Activated CD4-positive, alpha-beta T cell treated with anti-CD3 and anti-CD28 coated beads for 36 hours (primary cell): ENCODE measurements at regions not wholly inside any gene's neighbourhood (a gene's known extent, or its start where the extent isn't known, plus 50 kb on each side); places are given as distances from the start of the nearest gene placed in this dataset.

Source experiments
- ATAC-seq: fragments of 200-7000 bp; cut with Tn5 transposase; one replicate; pipeline ENCODE4 v1.10.0; 2021; ENCODE audit warnings: mild to moderate bottlenecking, moderate library complexity
- CTCF ChIA-PET: fragments of 350-600 bp; sonication (Branson Sonifier 250); formaldehyde crosslinking; loops from one replicate; lab custom pipeline; 2021; ENCODE audit warnings: antibody characterized with exemption; lab: Charles Lee
- POLR2A ChIA-PET: fragments of 350-600 bp; sonication (Branson Sonifier 250); formaldehyde crosslinking; loops from one replicate; lab custom pipeline; 2021; ENCODE audit warnings: antibody characterized with exemption, inconsistent platforms; lab: Charles Lee
- DNase-seq: peaks from one replicate; pipeline ENCODE4 v3.0.0-alpha.2; 2020
- H3K27ac Mint-ChIP-seq: one replicate; pipeline ENCODE4 v1.8.0; 2021; ENCODE audit warnings: mixed read lengths
- H3K27me3 Mint-ChIP-seq: one replicate; pipeline ENCODE4 v1.8.0; 2021; ENCODE audit warnings: mixed read lengths
- H3K36me3 Mint-ChIP-seq: one replicate; pipeline ENCODE4 v1.8.0; 2021; ENCODE audit warnings: low read depth, mixed read lengths
- H3K4me1 Mint-ChIP-seq: one replicate; pipeline ENCODE4 v1.8.0; 2021; ENCODE audit warnings: mixed read lengths
- H3K4me3 Mint-ChIP-seq: one replicate; pipeline ENCODE4 v1.8.0; 2021; ENCODE audit warnings: mild to moderate bottlenecking, moderate library complexity, mixed read lengths
- H3K9me3 Mint-ChIP-seq: one replicate; pipeline ENCODE4 v1.8.0; 2021; ENCODE audit warnings: low read depth, mixed read lengths
- intact Hi-C, 2 experiments: fragments of 100-400 bp; cut with DNase I in 1 of 2; cut with micrococcal nuclease in 1 of 2; formaldehyde crosslinking; loops; one replicate each; pipeline versions ENCODE4 v1.14.2 to v1.15.1; 2022 to 2024; cut with DNase I, micrococcal nuclease

GRCh38 chr2:204255526-204255925, 289.7 kb upstream of the PARD3B start:
- H3K36me3 Mint-ChIP-seq, result no peaks in the 10 kb centered on the region
- H3K9me3 Mint-ChIP-seq, result no peaks in the 10 kb centered on the region
- no peak overlapping the region for H3K27ac Mint-ChIP-seq
- DNase-seq (no peak), ATAC-seq (peak; percentile 39)
- no peak overlapping the region for H3K4me3 Mint-ChIP-seq
- H3K4me1 Mint-ChIP-seq, result no peaks in the 10 kb centered on the region
- peaks cover 17% of the 10 kb centered on the region for H3K27me3 Mint-ChIP-seq
- intact Hi-C loops, result loop anchor here in 1 of 2 experiments (5.0 kb wide), 1 partner anchor 437 kb away; no protein-coding TSS in a partner anchor
- ChIA-PET CTCF (interaction anchor here (0.9 kb wide), 1 partner anchor 147 kb away, joined by 3 read pairs; no protein-coding TSS in a partner anchor), POLR2A (no interaction called here)

- Mint-ChIP-seq H3K27ac (no peak overlapping the region), H3K27me3 (peaks cover 10% of the 10 kb centered on the region), H3K4me1 (no peaks in the 10 kb centered on the region), H3K4me3 (no peak overlapping the region), H3K36me3 (no peaks in the 10 kb centered on the region), H3K9me3 (no peaks in the 10 kb centered on the region)
- ChIA-PET POLR2A (interaction anchor here (0.6 kb wide), 1 partner anchor 149 kb away, joined by 3 read pairs; no protein-coding TSS in a partner anchor), CTCF (interaction anchor here (0.7 kb wide), 1 partner anchor 234 kb away, joined by 3 read pairs; no protein-coding TSS in a partner anchor)
- DNase-seq, result no peak
- intact Hi-C loops, result loop anchor here in 1 of 2 experiments (5.0 kb wide), 1 partner anchor 435 kb away; no protein-coding TSS in a partner anchor
- no peak for ATAC-seq
Observed at GRCh38 chr2:204257781-204258180, 287.5 kb upstream of the PARD3B start.

GRCh38 chr2:204258890-204259289, 286.4 kb upstream of the PARD3B start:
- Mint-ChIP-seq H3K36me3 (no peaks in the 10 kb centered on the region), H3K4me3 (no peak overlapping the region), H3K27me3 (peaks cover 8% of the 10 kb centered on the region), H3K27ac (no peak overlapping the region), H3K9me3 (no peaks in the 10 kb centered on the region), H3K4me1 (no peaks in the 10 kb centered on the region)
- DNase-seq, result no peak
- ChIA-PET CTCF (interaction anchor here (0.6 to 4.4 kb wide), 7 partner anchors 8 to 477 kb away, joined by 3 to 43 read pairs (median 3); no protein-coding TSS in a partner anchor), POLR2A (no interaction called here)
- intact Hi-C loops, result loop anchor here in 1 of 2 experiments (5.0 kb wide), 1 partner anchor 433 kb away; no protein-coding TSS in a partner anchor
- no peak for ATAC-seq

GRCh38 chr2:204260162-204260877, 285.0 kb upstream of the PARD3B start:
- intact Hi-C loops, result loop anchor here in 1 of 2 experiments (1.0 to 2.0 kb wide), 2 partner anchors 188 to 1420 kb away; no protein-coding TSS in a partner anchor
- no peak overlapping the region for H3K4me3 Mint-ChIP-seq
- ChIA-PET POLR2A (no interaction called here), CTCF (interaction anchor here (0.5 to 4.4 kb wide), 36 partner anchors 10 to 1625 kb away, joined by 3 to 43 read pairs (median 3); no protein-coding TSS in a partner anchor)
- H3K27ac Mint-ChIP-seq, result no peak overlapping the region
- H3K27me3 Mint-ChIP-seq, result peaks cover 19% of the 10 kb centered on the region
- no peaks in the 10 kb centered on the region for H3K36me3 Mint-ChIP-seq
- no peaks in the 10 kb centered on the region for H3K9me3 Mint-ChIP-seq
- H3K4me1 Mint-ChIP-seq, result no peaks in the 10 kb centered on the region
- peak; percentile 67 for DNase-seq
- ATAC-seq, result peak; percentile 51

- Mint-ChIP-seq H3K4me1 (no peaks in the 10 kb centered on the region), H3K4me3 (no peak overlapping the region), H3K27me3 (peaks cover 19% of the 10 kb centered on the region), H3K36me3 (no peaks in the 10 kb centered on the region), H3K27ac (no peak overlapping the region), H3K9me3 (no peaks in the 10 kb centered on the region)
- DNase-seq (no peak), ATAC-seq (no peak)
- ChIA-PET CTCF (interaction anchor here (0.5 to 4.4 kb wide), 29 partner anchors 10 to 1665 kb away, joined by 3 to 43 read pairs (median 4); no protein-coding TSS in a partner anchor), POLR2A (no interaction called here)
- intact Hi-C loops, result loop anchor here in 1 of 2 experiments (1.0 to 2.0 kb wide), 2 partner anchors 188 to 1419 kb away; no protein-coding TSS in a partner anchor
Observed at GRCh38 chr2:204260901-204261300, 284.4 kb upstream of the PARD3B start.

- intact Hi-C loops, result loop anchor here in 1 of 2 experiments (2.0 kb wide), 1 partner anchor 189 kb away; no protein-coding TSS in a partner anchor
- Mint-ChIP-seq H3K4me1 (no peaks in the 10 kb centered on the region), H3K9me3 (no peaks in the 10 kb centered on the region), H3K4me3 (no peak overlapping the region), H3K27ac (no peak overlapping the region), H3K27me3 (peaks cover 23% of the 10 kb centered on the region), H3K36me3 (no peaks in the 10 kb centered on the region)
- POLR2A ChIA-PET, result no interaction called here
- ATAC-seq, result no peak
- no peak for DNase-seq
- CTCF ChIA-PET, result interaction anchor here (0.6 to 4.4 kb wide), 21 partner anchors 8 to 1664 kb away, joined by 3 to 43 read pairs (median 5); no protein-coding TSS in a partner anchor
Observed at GRCh38 chr2:204261846-204262245, 283.4 kb upstream of the PARD3B start.

GRCh38 chr2:204264085-204264553, 281.2 kb upstream of the PARD3B start:
- no peaks in the 10 kb centered on the region for H3K4me1 Mint-ChIP-seq
- no peaks in the 10 kb centered on the region for H3K36me3 Mint-ChIP-seq
- ChIA-PET CTCF (interaction anchor here (1.4 kb wide), 1 partner anchor 27 kb away, joined by 3 read pairs; no protein-coding TSS in a partner anchor), POLR2A (no interaction called here)
- DNase-seq (no peak), ATAC-seq (no peak)
- H3K27me3 Mint-ChIP-seq, result peaks cover 23% of the 10 kb centered on the region
- intact Hi-C loops, result no loop called here
- H3K27ac Mint-ChIP-seq, result no peak overlapping the region
- H3K9me3 Mint-ChIP-seq, result no peaks in the 10 kb centered on the region
- H3K4me3 Mint-ChIP-seq, result no peak overlapping the region

GRCh38 chr2:204264621-204265140, 280.6 kb upstream of the PARD3B start:
- peaks cover 23% of the 10 kb centered on the region for H3K27me3 Mint-ChIP-seq
- H3K36me3 Mint-ChIP-seq, result no peaks in the 10 kb centered on the region
- no peak for DNase-seq
- H3K4me3 Mint-ChIP-seq, result no peak overlapping the region
- intact Hi-C loops, result no loop called here
- POLR2A ChIA-PET, result no interaction called here
- peaks cover 3% of the 10 kb centered on the region for H3K9me3 Mint-ChIP-seq
- CTCF ChIA-PET, result interaction anchor here (1.4 kb wide), 1 partner anchor 27 kb away, joined by 3 read pairs; no protein-coding TSS in a partner anchor
- no peak for ATAC-seq
- H3K4me1 Mint-ChIP-seq, result no peaks in the 10 kb centered on the region
- H3K27ac Mint-ChIP-seq, result no peak overlapping the region

GRCh38 chr2:204265681-204266181, 279.5 kb upstream of the PARD3B start:
- Mint-ChIP-seq H3K27ac (no peak overlapping the region), H3K36me3 (no peaks in the 10 kb centered on the region), H3K4me3 (no peak overlapping the region), H3K4me1 (no peaks in the 10 kb centered on the region), H3K27me3 (peaks cover 27% of the 10 kb centered on the region), H3K9me3 (peaks cover 8% of the 10 kb centered on the region)
- DNase-seq (no peak), ATAC-seq (no peak)
- ChIA-PET CTCF (interaction anchor here (1.4 kb wide), 1 partner anchor 26 kb away, joined by 3 read pairs; no protein-coding TSS in a partner anchor), POLR2A (no interaction called here)
- intact Hi-C loops, result no loop called here

GRCh38 chr2:204268458-204268857, 276.8 kb upstream of the PARD3B start:
- DNase-seq (no peak), ATAC-seq (no peak)
- peaks cover 9% of the 10 kb centered on the region for H3K9me3 Mint-ChIP-seq
- no peak overlapping the region for H3K4me3 Mint-ChIP-seq
- no peaks in the 10 kb centered on the region for H3K4me1 Mint-ChIP-seq
- no peaks in the 10 kb centered on the region for H3K36me3 Mint-ChIP-seq
- peaks cover 22% of the 10 kb centered on the region for H3K27me3 Mint-ChIP-seq
- ChIA-PET POLR2A (no interaction called here), CTCF (no interaction called here)
- intact Hi-C loops, result no loop called here
- H3K27ac Mint-ChIP-seq, result no peak overlapping the region

- Mint-ChIP-seq H3K27ac (no peak overlapping the region), H3K27me3 (peaks cover 19% of the 10 kb centered on the region), H3K4me1 (no peaks in the 10 kb centered on the region), H3K4me3 (no peak overlapping the region), H3K9me3 (peaks cover 9% of the 10 kb centered on the region), H3K36me3 (no peaks in the 10 kb centered on the region)
- CTCF ChIA-PET, result no interaction called here
- no peak for ATAC-seq
- DNase-seq, result no peak
- intact Hi-C loops, result no loop called here
- POLR2A ChIA-PET, result no interaction called here
Observed at GRCh38 chr2:204268971-204269370, 276.3 kb upstream of the PARD3B start.
